IMR-90 (cell line): ENCODE measurements at regions not wholly inside any gene's neighbourhood (a gene's known extent, or its start where the extent isn't known, plus 50 kb on each side); places are given as distances from the start of the nearest gene placed in this dataset.
A peak's percentile ranks its signal among the peaks of the same experiment; 100 is the strongest.

Source experiments
- ATAC-seq: fragments of 200-7000 bp; cut with Tn5 transposase; 2 replicates; pipeline ENCODE4 v1.9.1; 2020; ENCODE audit warnings: low read depth, mild to moderate bottlenecking, moderate library complexity
- BruUV-seq: library from RNA; stranded (reverse); fragments of 400-500 nt; replicated peaks from 2 replicates; lab custom pipeline; 2021; lab: Mats Ljungman, UMichigan
- CTCF ChIA-PET: fragments of 300-600 bp; formaldehyde crosslinking; extraction: SDS; loops from one replicate; lab custom pipeline; 2021; ENCODE audit warnings: antibody characterized with exemption; lab: Yijun Ruan, JAX
- POLR2A ChIA-PET: fragments of 300-600 bp; sonication (Branson Sonifier 250); formaldehyde crosslinking; loops from one replicate; lab custom pipeline; 2022; ENCODE audit warnings: antibody characterized with exemption; ENCODE audit not compliant: unreplicated experiment; lab: Charles Lee
- DNase-seq: peaks from one replicate; pipeline ENCODE4 v3.0.0; 2013
- H2AFZ ChIP-seq: replicated peaks from 2 replicates; pipeline ENCODE3; 2013; ENCODE audit warnings: low read length, mild to moderate bottlenecking; ENCODE audit not compliant: poor library complexity
- H2AK5ac ChIP-seq: 2 replicates; pipeline ENCODE4 v1.6.1; 2013; ENCODE audit warnings: low read depth, low read length, inconsistent platforms
- H2AK9ac ChIP-seq: replicated peaks from 2 replicates; pipeline ENCODE3; 2013; ENCODE audit warnings: mild to moderate bottlenecking, low read depth, low read length, moderate library complexity; ENCODE audit not compliant: poor library complexity
- H2BK120ac ChIP-seq: 2 replicates; pipeline ENCODE4 v1.6.1; 2013; ENCODE audit warnings: low read depth, low read length, inconsistent platforms
- H2BK15ac ChIP-seq: 3 replicates; pipeline ENCODE4 v1.6.1; 2013; ENCODE audit warnings: low read depth, low read length, inconsistent platforms
- H2BK20ac ChIP-seq: 2 replicates; pipeline ENCODE4 v1.6.1; 2013; ENCODE audit warnings: low read depth, mild to moderate bottlenecking, inconsistent platforms, low read length, moderate library complexity
- H2BK5ac ChIP-seq: 2 replicates; pipeline ENCODE4 v1.6.1; 2013; ENCODE audit warnings: mild to moderate bottlenecking, low read depth, low read length, inconsistent platforms; ENCODE audit not compliant: poor library complexity, severe bottlenecking
- H3K14ac ChIP-seq: replicated peaks from 2 replicates; pipeline ENCODE4 v1.6.1; 2013; ENCODE audit warnings: low read depth, low read length, inconsistent platforms
- H3K18ac ChIP-seq: 2 replicates; pipeline ENCODE4 v1.6.1; 2013; ENCODE audit warnings: low read depth, low read length, control low read depth
- H3K23ac ChIP-seq: 2 replicates; pipeline ENCODE4 v1.6.1; 2013; ENCODE audit warnings: low read depth, low read length, inconsistent platforms
- H3K27ac ChIP-seq: 2 replicates; pipeline ENCODE4 v1.5.1; 2013; ENCODE audit warnings: mild to moderate bottlenecking, control low read depth, low read length; ENCODE audit not compliant: insufficient read depth
- H3K27me3 ChIP-seq: 2 replicates; pipeline ENCODE4 v1.6.1; 2013; ENCODE audit warnings: low read length; ENCODE audit not compliant: control insufficient read depth, insufficient read depth
- H3K36me3 ChIP-seq: 2 replicates; pipeline ENCODE4 v1.6.1; 2013; ENCODE audit warnings: low read length, mixed read lengths; ENCODE audit not compliant: control insufficient read depth, insufficient read depth
- H3K4ac ChIP-seq: 2 replicates; pipeline ENCODE4 v1.6.1; 2013; ENCODE audit warnings: low read depth, low read length, inconsistent platforms
- H3K4me1 ChIP-seq: 2 replicates; pipeline ENCODE4 v1.6.1; 2013; ENCODE audit warnings: low read length, mixed read lengths; ENCODE audit not compliant: control insufficient read depth, insufficient read depth
- H3K4me2 ChIP-seq: 2 replicates; pipeline ENCODE4 v1.6.1; 2013; ENCODE audit warnings: low read depth, mild to moderate bottlenecking, control low read depth, low read length, moderate library complexity
- H3K4me3 ChIP-seq: 2 replicates; pipeline ENCODE4 v1.5.1; 2013; ENCODE audit warnings: low read depth, mild to moderate bottlenecking, control low read depth, low read length, moderate library complexity; ENCODE audit not compliant: insufficient read depth
- H3K56ac ChIP-seq: 2 replicates; pipeline ENCODE4 v1.6.1; 2013; ENCODE audit warnings: low read length, inconsistent platforms; ENCODE audit not compliant: insufficient read depth; ENCODE audit errors: extremely low read depth
- H3K79me1 ChIP-seq, 2 experiments: 2 replicates each; pipeline ENCODE4 v1.6.1; 2013; ENCODE audit warnings: low read length in 2 of 2, inconsistent platforms in 1 of 2, low read depth in 1 of 2
- H3K9ac ChIP-seq: 2 replicates; pipeline ENCODE4 v1.6.1; 2013; ENCODE audit warnings: low read depth, low read length, control low read depth
- H3K9me1 ChIP-seq: 2 replicates; pipeline ENCODE4 v1.6.1; 2013; ENCODE audit warnings: low read length, inconsistent platforms; ENCODE audit not compliant: insufficient read depth
- H3K9me3 ChIP-seq: 2 replicates; pipeline ENCODE4 v1.6.1; 2013; ENCODE audit warnings: low read length; ENCODE audit not compliant: control insufficient read depth, insufficient read depth
- H4K20me1 ChIP-seq: 2 replicates; pipeline ENCODE4 v1.6.1; 2013; ENCODE audit warnings: low read length, inconsistent platforms; ENCODE audit not compliant: insufficient read depth
- H4K5ac ChIP-seq: 2 replicates; pipeline ENCODE4 v1.6.1; 2013; ENCODE audit warnings: mild to moderate bottlenecking, low read depth, low read length, control low read depth
- H4K8ac ChIP-seq, 2 experiments: 2 replicates each; pipeline ENCODE4 v1.6.1; 2013; ENCODE audit warnings: low read depth in 2 of 2, low read length in 2 of 2, control low read depth in 1 of 2, inconsistent platforms in 1 of 2
- H4K91ac ChIP-seq: 2 replicates; pipeline ENCODE4 v1.6.1; 2013; ENCODE audit warnings: low read depth, low read length, inconsistent platforms; ENCODE audit not compliant: insufficient read depth
- BHLHE40 ChIP-seq: fragments of 150-350 bp; IDR thresholded peaks from 2 replicates; pipeline ENCODE4 v1.6.1; 2016; ENCODE audit warnings: mild to moderate bottlenecking, low read depth, low read length
- MAFK ChIP-seq: IDR thresholded peaks from 2 replicates; pipeline ENCODE4 v1.6.1; 2012; ENCODE audit warnings: low read depth, low read length, improper control_type of control experiment
- MAZ ChIP-seq: IDR thresholded peaks from 2 replicates; pipeline ENCODE4 v1.6.1; 2012; ENCODE audit warnings: low read depth, mild to moderate bottlenecking, low read length, improper control_type of control experiment, moderate library complexity, borderline replicate concordance
- NFE2L2 ChIP-seq: fragments of 150-350 bp; IDR thresholded peaks from 2 replicates; pipeline ENCODE4 v1.6.1; 2016; ENCODE audit warnings: low read depth, mild to moderate bottlenecking, low read length
- RAD21 ChIP-seq: IDR thresholded peaks from 2 replicates; pipeline ENCODE4 v1.6.1; 2012; ENCODE audit warnings: low read length, improper control_type of control experiment
- RFX5 ChIP-seq: IDR thresholded peaks from 2 replicates; pipeline ENCODE4 v1.8.0; 2012; ENCODE audit warnings: low read depth, mild to moderate bottlenecking, low read length, moderate library complexity
- WGBS, 2 experiments: methylation state at CpG; one replicate each; pipeline versions ENCODE4 v1.1.5 to v1.1.7; 2013; ENCODE audit warnings: missing lambda C conversion rate in 2 of 2; ENCODE audit not compliant: insufficient read length in 1 of 2; ENCODE audit errors: extremely low coverage in 2 of 2; 5-methylcytosine and 5-hydroxymethylcytosine counted together
- dilution Hi-C: fragments of 300-500 bp; cut with HindIII; formaldehyde crosslinking; loops from one replicate; pipeline ENCODE4 v1.14.3; 2018; ENCODE audit warnings: low sequenced_read_pairs; ENCODE audit not compliant: unreplicated experiment
- in situ Hi-C: fragments of 300-500 bp; cut with MboI; formaldehyde crosslinking; loops from 3 replicates; pipeline ENCODE4 v1.14.3; 2019; ENCODE audit warnings: low sequenced_read_pairs, inconsistent platforms, mixed read lengths
- intact Hi-C: fragments of 100-400 bp; cut with micrococcal nuclease; formaldehyde crosslinking; loops from 2 replicates; pipeline ENCODE4 v1.10.0; 2022
- TF ChIP-seq, protein P1 (sequence below): fragments of 150-350 bp; IDR thresholded peaks from 2 replicates; pipeline ENCODE4 v1.6.1; 2017; ENCODE audit warnings: mild to moderate bottlenecking, antibody characterized with exemption, low read length, low read depth

- Histone ChIP-seq H2BK20ac (no peak overlapping the region), H2BK120ac (no peak overlapping the region), H2BK5ac (no peak overlapping the region), H3K9me3 (no peaks in the 10 kb centered on the region), H4K8ac (no peak overlapping the region), H2AK9ac (no peak overlapping the region), H3K9me1 (peaks cover 6% of the 10 kb centered on the region; the same call in 1 of the 2 replicates), H4K20me1 (no peaks in the 10 kb centered on the region), H3K56ac (no peak overlapping the region), H2BK15ac (no peak overlapping the region), H3K4me3 (no peak overlapping the region), H4K5ac (no peak overlapping the region), H3K9ac (no peak overlapping the region), H3K4me2 (no peak overlapping the region), H3K4ac (no peak overlapping the region), H2AFZ (no peak overlapping the region), H3K79me1 (0 out of 4 replicates have a peak, but pooled peaks cover 0 to 3% of the 10 kb centered on the region in 2 experiments), H2AK5ac (no peak overlapping the region), H3K14ac (no peak overlapping the region), H3K18ac (no peak overlapping the region), H3K36me3 (peaks cover 2% of the 10 kb centered on the region), H3K23ac (no peak overlapping the region), H3K27me3 (no peaks in the 10 kb centered on the region), H4K91ac (no peak overlapping the region), H3K4me1 (peaks cover 5% of the 10 kb centered on the region; the same call in 1 of the 2 replicates), H3K27ac (no peak overlapping the region)
- no TSS peak for BruUV-seq
- dilution Hi-C loops = no loop called here
- peak; percentile 31 for ATAC-seq
- in situ Hi-C loops = no loop called here
- DNase-seq = no peak
- intact Hi-C loops = no loop called here
- ChIA-PET CTCF (interaction anchor here (1.4 kb wide), 1 partner anchor 10 kb away, joined by 4 read pairs; no protein-coding TSS in a partner anchor), POLR2A (no interaction called here)
- no CpG with 5 or more reads among the region's 7 CpGs for WGBS, 2 experiments
- TF ChIP-seq MAZ (no peak), NFE2L2 (no peak), MAFK (no peak), RFX5 (no peak), BHLHE40 (no peak), RAD21 (no peak)
- TF ChIP-seq, protein P1, sequence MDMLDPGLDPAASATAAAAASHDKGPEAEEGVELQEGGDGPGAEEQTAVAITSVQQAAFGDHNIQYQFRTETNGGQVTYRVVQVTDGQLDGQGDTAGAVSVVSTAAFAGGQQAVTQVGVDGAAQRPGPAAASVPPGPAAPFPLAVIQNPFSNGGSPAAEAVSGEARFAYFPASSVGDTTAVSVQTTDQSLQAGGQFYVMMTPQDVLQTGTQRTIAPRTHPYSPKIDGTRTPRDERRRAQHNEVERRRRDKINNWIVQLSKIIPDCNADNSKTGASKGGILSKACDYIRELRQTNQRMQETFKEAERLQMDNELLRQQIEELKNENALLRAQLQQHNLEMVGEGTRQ = no peak
Measured at GRCh38 chr17:21523497-21524210, 147.5 kb downstream of the KCNJ12 start.
